ENCODE measurements at regions not wholly inside any gene's neighbourhood (a gene's known extent, or its start where the extent isn't known, plus 50 kb on each side); places are given as distances from the start of the nearest gene placed in this dataset.

DNA sequence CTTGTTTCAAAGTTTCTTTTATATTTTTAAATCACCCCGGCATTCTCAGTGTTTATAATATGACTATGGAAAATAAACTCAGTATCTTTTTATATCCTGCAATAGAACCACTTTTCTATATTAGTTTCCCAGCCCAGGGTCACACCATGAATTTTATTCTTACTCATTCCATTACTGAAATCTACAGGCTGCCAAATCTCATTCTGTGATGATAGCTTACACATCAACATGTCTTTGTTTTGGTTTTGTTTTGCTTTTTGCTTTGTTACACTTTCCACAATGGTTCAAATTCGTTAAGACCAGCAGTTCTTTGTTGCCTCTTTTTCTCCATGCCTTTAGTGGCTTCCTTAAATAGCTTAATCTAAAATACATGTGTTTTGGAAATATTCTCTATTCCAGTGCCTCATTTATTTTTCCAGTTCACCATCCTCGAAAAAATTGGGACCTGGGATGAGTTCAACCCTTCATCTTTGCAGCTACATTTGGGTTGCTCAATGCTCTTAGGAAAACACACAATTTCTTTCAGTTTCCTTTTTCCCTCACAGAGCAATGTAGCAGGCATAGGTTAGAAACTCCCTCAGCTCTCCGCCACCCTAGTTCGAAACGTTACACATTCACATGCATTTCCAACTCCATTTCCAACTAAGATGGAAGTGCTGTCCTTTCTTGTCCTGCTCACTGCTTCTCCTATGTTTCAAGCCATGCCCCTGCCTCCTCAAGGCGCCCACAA is 1146.3 kb downstream of the MAT2B start:
- DNase-seq (ENCODE audit: low read depth, low spot score) (no peak), FAIRE-seq (no peak)
- no peaks in the 10 kb centered on the region for H3K9me3 ChIP-seq (replicated peaks; ENCODE audit: control insufficient read depth, insufficient read depth, low read length)
- ChIA-PET CTCF (no interaction called here), POLR2A (no interaction called here)
- H3K79me2 ChIP-seq (ENCODE audit: control insufficient read depth, insufficient read depth, low read length) = no peaks in the 10 kb centered on the region
- H3K27me3 ChIP-seq (ENCODE audit: control insufficient read depth in 2 of 2, insufficient read depth in 2 of 2, low read length in 2 of 2) = no peaks in the 10 kb centered on the region
- no peak overlapping the region for H2AFZ ChIP-seq (ENCODE audit: low read depth, low read length)
- H4K20me1 ChIP-seq (replicated peaks; ENCODE audit: control insufficient read depth, extremely low read depth, insufficient read depth, low read length) = no peaks in the 10 kb centered on the region
- H3K4me1 ChIP-seq (ENCODE audit: control insufficient read depth, extremely low read depth, insufficient read depth, low read length) = no peaks in the 10 kb centered on the region
- intact Hi-C loops (cut with micrococcal nuclease) = no loop called here
- no peak overlapping the region for H3K4me2 ChIP-seq (ENCODE audit: insufficient read depth, low read length)
- H3K9ac ChIP-seq (replicated peaks; ENCODE audit: extremely low read depth, insufficient read depth, low read length) = no peak overlapping the region
- H3K9me1 ChIP-seq (replicated peaks; ENCODE audit: control insufficient read depth, extremely low read depth, insufficient read depth, low read length) = no peaks in the 10 kb centered on the region
- no peak overlapping the region for H3K27ac ChIP-seq (ENCODE audit: insufficient read depth, low read depth, low read length)
- no peak for TF ChIP-seq EZH2 (IDR thresholded peaks at IDR 0.05; ENCODE audit: borderline replicate concordance, low read depth, low read length, severe bottlenecking)
- no peak for TF ChIP-seq MYC (IDR thresholded peaks at IDR 0.05; ENCODE audit: low read depth, low read length)
- TF ChIP-seq JUN (IDR thresholded peaks at IDR 0.05; ENCODE audit: borderline replicate concordance, insufficient read depth, insufficient read length, low read depth) = no peak
- no peak for TF ChIP-seq POLR2AphosphoS5 (IDR thresholded peaks at IDR 0.05; ENCODE audit: insufficient read depth, low read depth, low read length)
- TF ChIP-seq POLR2A (IDR thresholded peaks at IDR 0.05; ENCODE audit: low read depth, low read length) = no peak
- TF ChIP-seq, protein P1, sequence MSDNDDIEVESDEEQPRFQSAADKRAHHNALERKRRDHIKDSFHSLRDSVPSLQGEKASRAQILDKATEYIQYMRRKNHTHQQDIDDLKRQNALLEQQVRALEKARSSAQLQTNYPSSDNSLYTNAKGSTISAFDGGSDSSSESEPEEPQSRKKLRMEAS (IDR thresholded peaks at IDR 0.05; ENCODE audit: insufficient read depth, insufficient read length) = no peak
- TF ChIP-seq GATA2 (IDR thresholded peaks at IDR 0.05; ENCODE audit: insufficient read depth, insufficient read length, low read depth, low read length) = no peak
- TF ChIP-seq, protein P2, sequence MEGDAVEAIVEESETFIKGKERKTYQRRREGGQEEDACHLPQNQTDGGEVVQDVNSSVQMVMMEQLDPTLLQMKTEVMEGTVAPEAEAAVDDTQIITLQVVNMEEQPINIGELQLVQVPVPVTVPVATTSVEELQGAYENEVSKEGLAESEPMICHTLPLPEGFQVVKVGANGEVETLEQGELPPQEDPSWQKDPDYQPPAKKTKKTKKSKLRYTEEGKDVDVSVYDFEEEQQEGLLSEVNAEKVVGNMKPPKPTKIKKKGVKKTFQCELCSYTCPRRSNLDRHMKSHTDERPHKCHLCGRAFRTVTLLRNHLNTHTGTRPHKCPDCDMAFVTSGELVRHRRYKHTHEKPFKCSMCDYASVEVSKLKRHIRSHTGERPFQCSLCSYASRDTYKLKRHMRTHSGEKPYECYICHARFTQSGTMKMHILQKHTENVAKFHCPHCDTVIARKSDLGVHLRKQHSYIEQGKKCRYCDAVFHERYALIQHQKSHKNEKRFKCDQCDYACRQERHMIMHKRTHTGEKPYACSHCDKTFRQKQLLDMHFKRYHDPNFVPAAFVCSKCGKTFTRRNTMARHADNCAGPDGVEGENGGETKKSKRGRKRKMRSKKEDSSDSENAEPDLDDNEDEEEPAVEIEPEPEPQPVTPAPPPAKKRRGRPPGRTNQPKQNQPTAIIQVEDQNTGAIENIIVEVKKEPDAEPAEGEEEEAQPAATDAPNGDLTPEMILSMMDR (IDR thresholded peaks at IDR 0.05; ENCODE audit: extremely low read depth in 1 of 2, insufficient read depth in 1 of 2, low read depth in 1 of 2, low read length in 2 of 2) = no peak
- no peak for TF ChIP-seq FOS (IDR thresholded peaks at IDR 0.05; ENCODE audit: borderline replicate concordance, insufficient read depth, low read length)
- dilution Hi-C loops (cut with MboI; ENCODE audit: extremely low pct_ligation_motif_present, low sequenced_read_pairs) = no loop called here
- no peaks in the 10 kb centered on the region for H3K36me3 ChIP-seq (ENCODE audit: control insufficient read depth in 2 of 2, extremely low read depth in 1 of 2, insufficient read depth in 2 of 2, low read length in 2 of 2)
- no peak overlapping the region for H3K4me3 ChIP-seq (replicated peaks in 1 of 3; ENCODE audit: insufficient read depth in 1 of 3, low read depth in 1 of 3, low read length in 3 of 3)
- BruUV-seq (replicated peaks) = no TSS peak

All from endothelial cell of umbilical vein (primary cell).